HEK293 (cell line): ENCODE measurements at regions not wholly inside any gene's neighbourhood (a gene's known extent, or its start where the extent isn't known, plus 50 kb on each side); places are given as distances from the start of the nearest gene placed in this dataset.

Experiments used
- CTCF ChIP-seq: fragments of 450-650 bp; formaldehyde crosslinking; IDR thresholded peaks from 2 replicates; pipeline ENCODE4 v1.5.1; 2016; ENCODE audit warnings: missing biosample characterization, missing genetic modification characterization
- SP7 ChIP-seq: fragments of 450-650 bp; formaldehyde crosslinking; IDR thresholded peaks from 2 replicates; pipeline ENCODE4 v1.5.1; 2016; ENCODE audit warnings: missing biosample characterization, missing genetic modification characterization
- TCF7L2 ChIP-seq: IDR thresholded peaks from 2 replicates; pipeline ENCODE4 v1.6.1; 2011; ENCODE audit warnings: low read depth, mild to moderate bottlenecking, inconsistent platforms, low read length, moderate library complexity, borderline replicate concordance
- WT1 ChIP-seq: fragments of 450-650 bp; formaldehyde crosslinking; IDR thresholded peaks from 2 replicates; pipeline ENCODE4 v1.5.1; 2016; ENCODE audit warnings: missing biosample characterization, missing genetic modification characterization
- ZBTB26 ChIP-seq: fragments of 450-650 bp; formaldehyde crosslinking; optimal IDR thresholded peaks from 2 replicates; pipeline ENCODE3; 2016; ENCODE audit warnings: missing biosample characterization, mild to moderate bottlenecking, missing genetic modification characterization
- ZFP41 ChIP-seq: fragments of 450-650 bp; formaldehyde crosslinking; IDR thresholded peaks from 2 replicates; pipeline ENCODE4 v1.5.1; 2016; ENCODE audit warnings: missing biosample characterization, missing genetic modification characterization, borderline replicate concordance
- ZNF175 ChIP-seq: fragments of 450-650 bp; formaldehyde crosslinking; IDR thresholded peaks from 2 replicates; pipeline ENCODE4 v1.5.1; 2016; ENCODE audit warnings: missing biosample characterization, missing genetic modification characterization
- ZNF274 ChIP-seq, 2 experiments: fragments of 200-500 bp in 1 of 2; fragments of 450-650 bp in 1 of 2; sonication (Bioruptor generic) in 1 of 2; formaldehyde crosslinking in 1 of 2; IDR thresholded peaks; 2 replicates each; pipeline versions ENCODE4 v1.5.1 to v1.6.1; 2014 to 2016; ENCODE audit warnings: borderline replicate concordance in 1 of 2, inconsistent platforms in 1 of 2, low read length in 1 of 2, missing biosample characterization in 1 of 2, missing genetic modification characterization in 1 of 2
- ZNF335 ChIP-seq: fragments of 450-650 bp; formaldehyde crosslinking; conservative IDR thresholded peaks from 2 replicates; pipeline ENCODE4 v1.5.1; 2016; ENCODE audit warnings: missing biosample characterization, missing genetic modification characterization
- ZNF423 ChIP-seq: fragments of 450-650 bp; formaldehyde crosslinking; IDR thresholded peaks from 2 replicates; pipeline ENCODE4 v1.5.1; 2016; ENCODE audit warnings: missing biosample characterization, missing genetic modification characterization
- ZNF639 ChIP-seq: fragments of 450-650 bp; formaldehyde crosslinking; IDR thresholded peaks from 2 replicates; pipeline ENCODE4 v1.5.1; 2016; ENCODE audit warnings: missing biosample characterization, missing genetic modification characterization

- TF ChIP-seq ZFP41 (tag by site-specific recombination) (no peak), ZNF639 (tag by site-specific recombination) (no peak), SP7 (tag by site-specific recombination) (no peak), ZNF335 (no peak), CTCF (tag by site-specific recombination) (no peak), WT1 (no peak), TCF7L2 (no peak), ZNF274 (IDR thresholded peaks at IDR 0.05; ENCODE audit: low read length) (no peak), ZNF274 (tag by site-specific recombination; IDR thresholded peaks at IDR 0.05; ENCODE audit: borderline replicate concordance) (no peak), ZNF423 (tag by site-specific recombination) (no peak), ZBTB26 (no peak), ZNF175 (no peak)
Measured at GRCh38 chr11:81772166-81772565, 961.5 kb downstream of the FAM181B start.
